Osteoblast (primary cell): ENCODE measurements at regions not wholly inside any gene's neighbourhood (a gene's known extent, or its start where the extent isn't known, plus 50 kb on each side); places are given as distances from the start of the nearest gene placed in this dataset.
"Not testable (repeated sequence)": the region's sequence is repeated elsewhere in the genome, so short reads cannot be mapped to it uniquely, and the experiment has no call there.

Experiments
- DNase-seq: peaks from one replicate; pipeline ENCODE4 v3.0.0; 2011; ENCODE audit warnings: low spot score, mixed read lengths; ENCODE audit not compliant: insufficient read length; ENCODE audit errors: missing footprints
- H2AFZ ChIP-seq: 2 replicates; pipeline ENCODE4 v1.6.0; 2011; ENCODE audit warnings: mild to moderate bottlenecking, low read length
- H3K27ac ChIP-seq: 2 replicates; pipeline ENCODE4 v1.5.1; 2011; ENCODE audit warnings: mild to moderate bottlenecking, low read depth, low read length, moderate library complexity
- H3K27me3 ChIP-seq: 2 replicates; pipeline ENCODE4 v1.6.0; 2012; ENCODE audit warnings: mild to moderate bottlenecking, control low read depth, inconsistent platforms, low read length, moderate library complexity; ENCODE audit not compliant: insufficient read depth
- H3K36me3 ChIP-seq: 2 replicates; pipeline ENCODE4 v1.5.1; 2011; ENCODE audit warnings: mild to moderate bottlenecking, low read length, control low read depth, moderate library complexity; ENCODE audit not compliant: insufficient read depth
- H3K4me1 ChIP-seq: 2 replicates; pipeline ENCODE4 v1.5.1; 2011; ENCODE audit warnings: mild to moderate bottlenecking, low read length, control low read depth, moderate library complexity; ENCODE audit not compliant: insufficient read depth
- H3K4me2 ChIP-seq: 2 replicates; pipeline ENCODE4 v1.6.0; 2011; ENCODE audit warnings: mild to moderate bottlenecking, low read length; ENCODE audit not compliant: insufficient read depth
- H3K4me3 ChIP-seq: fragments of 200-600 bp; sonication (generic); 3 replicates; pipeline ENCODE4 v1.5.1; 2012; ENCODE audit warnings: mild to moderate bottlenecking, low read length, inconsistent platforms; ENCODE audit not compliant: insufficient read depth
- H3K79me2 ChIP-seq: 2 replicates; pipeline ENCODE4 v1.6.0; 2012; ENCODE audit warnings: mild to moderate bottlenecking, low read length, control low read depth, inconsistent platforms; ENCODE audit not compliant: insufficient read depth
- H3K9me3 ChIP-seq: 2 replicates; pipeline ENCODE4 v1.5.1; 2011; ENCODE audit warnings: low read depth, low read length, control low read depth
- H4K20me1 ChIP-seq: 2 replicates; pipeline ENCODE4 v1.6.0; 2012; ENCODE audit warnings: mild to moderate bottlenecking, low read length, control low read depth; ENCODE audit not compliant: insufficient read depth
- CTCF ChIP-seq: IDR thresholded peaks from 2 replicates; pipeline ENCODE4 v1.5.1; 2011; ENCODE audit warnings: mild to moderate bottlenecking, low read depth, low read length, moderate library complexity; ENCODE audit errors: extremely low read depth

GRCh38 chr15:29648415-29648814, 173.9 kb downstream of the TJP1 start:
- H3K36me3 ChIP-seq, DNase-seq, H4K20me1 ChIP-seq, H3K4me3 ChIP-seq, H3K79me2 ChIP-seq, H3K4me2 ChIP-seq, H3K27ac ChIP-seq, H3K4me1 ChIP-seq, H3K27me3 ChIP-seq, H2AFZ ChIP-seq, H3K9me3 ChIP-seq: not testable (repeated sequence)

GRCh38 chr15:29645841-29646240, 176.4 kb downstream of the TJP1 start:
- no peaks in the 10 kb centered on the region for H3K36me3 ChIP-seq
- H3K27me3 ChIP-seq: peaks cover 2% of the 10 kb centered on the region
- H3K4me3 ChIP-seq: no peak overlapping the region
- H3K9me3 ChIP-seq: no peaks in the 10 kb centered on the region
- no peak overlapping the region for H2AFZ ChIP-seq
- TF ChIP-seq CTCF: no peak
- H3K27ac ChIP-seq: no peak overlapping the region
- no peaks in the 10 kb centered on the region for H4K20me1 ChIP-seq
- no peaks in the 10 kb centered on the region for H3K79me2 ChIP-seq
- no peaks in the 10 kb centered on the region for H3K4me1 ChIP-seq
- DNase-seq: no peak
- H3K4me2 ChIP-seq: no peak overlapping the region

- not testable (repeated sequence) for DNase-seq, H4K20me1 ChIP-seq, H3K9me3 ChIP-seq, H3K27ac ChIP-seq, H3K4me3 ChIP-seq, H3K4me1 ChIP-seq, H3K79me2 ChIP-seq, H2AFZ ChIP-seq, H3K4me2 ChIP-seq, H3K36me3 ChIP-seq, H3K27me3 ChIP-seq
These were observed 177.9 kb downstream of the TJP1 start for GRCh38 chr15:29644361-29644760.

- Histone ChIP-seq H3K36me3 (no peaks in the 10 kb centered on the region), H4K20me1 (no peaks in the 10 kb centered on the region), H3K79me2 (no peaks in the 10 kb centered on the region), H3K4me2 (no peak overlapping the region), H3K27ac (no peak overlapping the region), H3K27me3 (no peaks in the 10 kb centered on the region), H3K4me1 (no peaks in the 10 kb centered on the region), H2AFZ (no peak overlapping the region), H3K9me3 (no peaks in the 10 kb centered on the region), H3K4me3 (no peak overlapping the region)
- no peak for DNase-seq
- TF ChIP-seq CTCF: no peak
These were observed 183.5 kb downstream of the TJP1 start for GRCh38 chr15:29638781-29639180.

- DNase-seq: no peak
- Histone ChIP-seq H3K79me2 (no peaks in the 10 kb centered on the region), H4K20me1 (no peaks in the 10 kb centered on the region), H3K9me3 (no peaks in the 10 kb centered on the region), H2AFZ (no peak overlapping the region), H3K27ac (no peak overlapping the region), H3K36me3 (no peaks in the 10 kb centered on the region), H3K4me2 (no peak overlapping the region), H3K27me3 (peaks cover 1% of the 10 kb centered on the region), H3K4me1 (no peaks in the 10 kb centered on the region), H3K4me3 (no peak overlapping the region)
- no peak for TF ChIP-seq CTCF
These were observed 184.3 kb downstream of the TJP1 start for GRCh38 chr15:29638011-29638410.
